Stimulated activated CD4-positive, alpha-beta T cell treated with anti-CD3 and anti-CD28 coated beads, Interleukin-15, amount 100 ng/mL, for 1 hour (primary cell): ENCODE measurements at regions not wholly inside any gene's neighbourhood (a gene's known extent, or its start where the extent isn't known, plus 50 kb on each side); places are given as distances from the start of the nearest gene placed in this dataset.

Source experiments
- DNase-seq, 2 donors: peaks; one replicate each; pipeline ENCODE4 v3.0.0-alpha.2; 2020; ENCODE audit warnings: low read depth in 1 of 2, low spot score in 1 of 2

GRCh38 chr5:166503506-166503905, 1787.9 kb upstream of the WWC1 start:
- DNase-seq: no peak

- no peak for DNase-seq
Observed at GRCh38 chr5:166505067-166505466, 1786.4 kb upstream of the WWC1 start.

GRCh38 chr5:166505544-166505943, 1785.9 kb upstream of the WWC1 start:
- no peak for DNase-seq

GRCh38 chr5:166507810-166508425, 1783.5 kb upstream of the WWC1 start:
- no peak for DNase-seq

GRCh38 chr5:166509085-166509484, 1782.4 kb upstream of the WWC1 start:
- no peak for DNase-seq

GRCh38 chr5:166517976-166518375, 1773.5 kb upstream of the WWC1 start:
- no peak for DNase-seq

- DNase-seq: no peak
Observed at GRCh38 chr5:166523206-166523605, 1768.2 kb upstream of the WWC1 start.

GRCh38 chr5:166529200-166529599, 1762.2 kb upstream of the WWC1 start:
- DNase-seq: no peak

GRCh38 chr5:166532456-166533220, 1758.8 kb upstream of the WWC1 start:
- DNase-seq: no peak

- no peak for DNase-seq
Observed at GRCh38 chr5:166535641-166536040, 1755.8 kb upstream of the WWC1 start.

GRCh38 chr5:166540156-166540555, 1751.3 kb upstream of the WWC1 start:
- no peak for DNase-seq

- DNase-seq: no peak
Observed at GRCh38 chr5:166551384-166551783, 1740.1 kb upstream of the WWC1 start.

GRCh38 chr5:166553778-166554177, 1737.7 kb upstream of the WWC1 start:
- DNase-seq: no peak

- DNase-seq: no peak
Observed at GRCh38 chr5:166561759-166562158, 1729.7 kb upstream of the WWC1 start.

GRCh38 chr5:166562246-166562645, 1729.2 kb upstream of the WWC1 start:
- no peak for DNase-seq

GRCh38 chr5:166566725-166567124, 1724.7 kb upstream of the WWC1 start:
- DNase-seq: no peak

GRCh38 chr5:166570865-166571264, 1720.6 kb upstream of the WWC1 start:
- no peak for DNase-seq

GRCh38 chr5:166571668-166572067, 1719.8 kb upstream of the WWC1 start:
- no peak for DNase-seq

GRCh38 chr5:166576323-166576722, 1715.1 kb upstream of the WWC1 start:
- DNase-seq: no peak

GRCh38 chr5:166581826-166582225, 1709.6 kb upstream of the WWC1 start:
- DNase-seq: no peak

- DNase-seq: no peak
Observed at GRCh38 chr5:166582416-166582815, 1709.0 kb upstream of the WWC1 start.

- no peak for DNase-seq
Observed at GRCh38 chr5:166594567-166594966, 1696.9 kb upstream of the WWC1 start.
